Left renal cortex interstitium (tissue), 4 donors: ENCODE measurements at regions not wholly inside any gene's neighbourhood (a gene's known extent, or its start where the extent isn't known, plus 50 kb on each side); places are given as distances from the start of the nearest gene placed in this dataset.
A peak's percentile ranks its signal among the peaks of the same experiment; 100 is the strongest.

ENCODE experiments used
- DNase-seq, 4 donors: peaks; one replicate each; pipeline ENCODE4 v3.0.0-alpha.2; 2013; ENCODE audit warnings: low read depth in 4 of 4, low spot score in 2 of 4, missing footprints in 1 of 4

DNA sequence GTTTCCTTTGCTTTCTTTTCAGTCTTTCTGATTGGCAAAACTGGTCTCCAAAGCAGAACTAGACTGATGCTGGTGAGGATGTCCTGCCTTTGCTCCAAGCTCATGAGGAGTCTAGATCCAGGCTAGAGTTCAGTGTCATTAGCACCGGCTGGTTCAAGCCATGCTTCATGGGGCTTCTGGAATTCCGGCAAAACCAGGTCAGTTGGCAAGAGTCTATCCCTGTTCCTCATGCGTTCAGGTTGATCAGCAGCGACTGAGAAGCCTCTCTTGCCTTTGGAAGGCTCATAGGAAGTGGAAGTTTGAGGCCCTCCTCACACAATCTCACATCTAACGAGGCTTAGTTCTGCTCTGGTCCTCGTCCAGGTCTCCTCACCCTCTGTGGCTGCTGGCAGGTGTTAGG is 194.3 kb downstream of the HS3ST3A1 start:
- no peak for DNase-seq

DNA sequence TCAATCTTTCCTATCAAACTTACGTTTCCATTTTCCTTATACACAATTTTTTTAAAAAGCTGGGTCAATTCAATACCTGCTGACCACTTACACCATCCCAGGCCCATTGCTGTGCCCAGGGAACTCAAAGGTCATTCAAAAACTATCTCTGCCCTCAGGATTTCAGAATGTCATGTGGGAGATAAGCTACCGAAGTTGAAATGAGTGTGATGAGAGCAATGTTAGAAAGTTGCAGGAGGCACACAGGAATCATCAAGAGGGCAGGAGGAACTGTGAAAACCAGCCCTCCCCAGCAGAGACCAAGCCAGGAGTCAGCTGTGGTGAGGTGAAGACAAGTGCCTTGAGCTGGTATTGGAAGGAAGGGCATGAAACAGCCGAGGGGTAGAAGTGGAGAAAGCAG is 195.9 kb downstream of the HS3ST3A1 start:
- DNase-seq: no peak

GRCh38 chr17:13405080-13405479 is 196.6 kb downstream of the HS3ST3A1 start:
- DNase-seq: no peak

DNA sequence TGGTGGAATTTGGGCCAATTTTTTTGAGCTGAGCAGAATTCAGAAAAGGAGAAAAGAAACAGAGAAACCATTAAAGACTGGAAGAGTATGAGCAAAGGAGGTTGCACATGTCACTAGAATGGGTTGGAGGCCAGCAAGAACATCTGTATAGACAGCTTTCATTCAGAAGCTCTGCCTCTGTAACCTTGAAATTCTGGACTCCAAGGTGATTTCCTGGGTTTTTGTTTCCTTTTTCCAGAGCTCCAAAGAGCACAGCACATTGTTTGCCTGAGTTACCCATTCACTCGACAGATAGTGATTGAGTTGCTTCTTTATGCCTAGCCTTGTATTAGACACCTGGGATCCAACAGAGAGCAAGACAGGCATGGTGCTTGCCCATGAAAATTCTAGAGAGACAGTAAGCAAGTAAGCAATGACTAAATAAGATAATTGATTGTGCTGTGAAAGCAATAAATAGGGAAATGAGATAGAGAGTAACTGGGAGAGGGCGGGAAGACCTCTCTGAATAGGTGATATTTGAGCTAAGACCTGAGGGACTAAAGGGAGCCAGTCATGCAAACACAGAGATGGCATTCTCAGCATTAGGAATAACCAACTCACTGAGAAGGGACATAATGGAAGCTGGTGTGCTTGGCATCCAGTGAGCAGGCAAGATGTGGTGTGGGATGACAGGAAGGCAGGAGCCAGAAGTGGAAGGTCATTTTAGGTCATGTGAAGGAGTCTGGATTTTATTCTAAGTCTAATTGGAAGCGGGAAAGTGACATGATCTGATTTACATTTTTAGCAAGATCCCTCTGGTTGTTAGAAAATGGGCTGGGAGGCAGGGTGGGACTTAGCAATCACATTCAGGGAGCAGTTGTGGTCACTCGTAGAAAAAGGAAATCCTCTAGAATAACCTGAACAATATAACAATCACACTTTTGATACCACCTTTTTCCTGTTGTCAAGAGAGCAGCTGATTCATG is 197.5 kb downstream of the HS3ST3A1 start:
- DNase-seq: no peak

- DNase-seq: no peak
Measured at GRCh38 chr17:13400491-13400890, 201.2 kb downstream of the HS3ST3A1 start.

- DNase-seq: no peak
Measured at GRCh38 chr17:13398853-13399252, 202.9 kb downstream of the HS3ST3A1 start.

DNA sequence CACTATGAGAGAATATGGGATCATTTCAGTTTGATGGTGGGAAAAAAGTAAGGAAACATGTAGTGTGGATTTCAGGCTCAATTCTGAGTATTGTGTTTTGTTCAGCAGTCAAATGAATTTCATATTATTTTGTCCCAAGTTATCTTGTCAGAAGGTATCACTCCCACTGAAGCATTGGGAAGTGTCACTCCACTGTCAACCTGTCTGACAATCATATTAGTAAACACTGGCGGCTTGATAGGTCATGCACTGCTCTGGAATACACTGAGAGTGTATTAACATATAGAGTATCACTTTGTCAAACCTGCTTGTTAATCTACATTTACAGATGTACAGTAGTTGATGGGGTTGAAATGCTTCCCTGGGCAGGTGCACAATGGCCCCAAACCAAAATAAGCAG is 203.6 kb downstream of the HS3ST3A1 start:
- no peak for DNase-seq

DNA sequence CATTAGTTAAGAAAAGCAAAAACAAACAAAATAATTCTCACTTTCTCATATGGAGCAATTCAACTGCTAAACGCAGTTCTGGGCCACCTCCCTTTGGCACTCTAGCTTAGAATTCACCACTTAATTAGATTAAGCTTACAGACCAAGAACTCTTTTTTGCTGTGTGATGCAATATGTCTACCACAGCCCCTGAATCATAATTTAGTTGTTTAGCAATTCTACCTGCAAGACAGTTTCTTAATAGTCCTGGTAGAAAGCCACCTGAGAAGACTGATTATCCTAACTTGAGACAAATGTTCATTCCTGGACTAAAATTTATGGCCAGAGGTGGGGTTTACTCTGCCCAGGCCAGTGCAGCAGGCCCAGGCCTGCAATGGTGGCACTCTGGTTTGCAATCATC is 205.9 kb downstream of the HS3ST3A1 start:
- DNase-seq: no peak

DNA sequence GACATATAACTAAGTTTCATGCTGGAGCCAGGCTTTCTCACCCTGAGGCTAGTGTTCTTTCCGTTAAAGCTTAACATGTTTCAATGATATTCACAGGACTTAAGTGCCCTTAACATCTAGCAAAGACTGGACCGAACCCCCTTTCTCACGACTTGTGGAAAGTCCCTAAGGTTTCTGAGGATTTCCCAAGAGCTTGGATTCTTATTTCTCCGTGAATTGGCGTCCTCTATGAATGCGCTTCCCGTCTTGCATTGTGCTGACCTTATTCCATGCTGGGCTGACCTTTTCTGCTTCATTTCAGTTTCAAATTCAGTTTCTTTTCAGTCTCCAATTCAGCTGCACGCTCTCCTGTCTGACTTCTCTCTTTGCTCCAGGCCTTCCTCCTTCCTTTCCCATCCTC is 206.4 kb downstream of the HS3ST3A1 start:
- DNase-seq: no peak

- DNase-seq: no peak
Measured at GRCh38 chr17:13393841-13394710, 207.7 kb downstream of the HS3ST3A1 start.

GRCh38 chr17:13387952-13388351 is 213.8 kb downstream of the HS3ST3A1 start:
- DNase-seq: no peak

DNA sequence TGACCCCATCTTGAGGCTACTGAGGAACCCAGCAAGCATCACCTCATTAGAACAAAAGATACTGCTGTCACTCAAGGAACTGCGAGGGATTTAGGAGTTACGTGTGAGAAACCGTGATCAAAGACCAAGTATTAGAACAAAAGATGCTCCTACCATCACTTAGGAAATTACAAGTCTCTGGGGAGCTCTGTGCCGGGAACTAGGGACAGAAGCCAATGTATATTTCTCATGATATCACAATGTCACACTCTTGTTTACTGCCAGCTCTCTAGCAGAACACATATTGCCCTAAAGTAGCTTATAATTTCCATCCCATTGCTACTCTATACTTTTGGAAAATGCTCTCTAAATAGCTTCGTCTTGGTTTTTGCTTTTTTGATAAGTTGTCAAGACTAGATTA is 214.5 kb downstream of the HS3ST3A1 start:
- no peak for DNase-seq

DNA sequence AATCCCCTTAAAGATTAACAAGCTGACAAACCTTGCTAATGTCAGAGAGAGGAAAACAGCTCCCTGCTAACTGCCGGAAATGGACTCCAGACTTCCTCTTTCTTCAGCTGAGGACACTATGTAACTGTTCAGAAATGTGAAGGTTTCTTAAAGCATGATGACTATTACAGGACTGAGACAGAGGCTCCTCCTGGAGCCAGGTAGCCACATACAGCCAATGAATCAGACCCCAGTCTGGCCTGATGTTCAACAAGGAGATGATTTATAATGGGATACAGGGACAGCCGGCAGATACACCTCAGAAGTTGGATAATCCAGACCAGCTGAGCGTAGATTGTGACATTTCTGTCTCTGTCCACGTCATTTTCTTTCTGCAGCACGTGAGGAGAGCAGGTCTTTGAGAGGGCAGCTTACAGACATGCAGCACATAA is 216.2 kb downstream of the HS3ST3A1 start:
- DNase-seq: no peak

DNA sequence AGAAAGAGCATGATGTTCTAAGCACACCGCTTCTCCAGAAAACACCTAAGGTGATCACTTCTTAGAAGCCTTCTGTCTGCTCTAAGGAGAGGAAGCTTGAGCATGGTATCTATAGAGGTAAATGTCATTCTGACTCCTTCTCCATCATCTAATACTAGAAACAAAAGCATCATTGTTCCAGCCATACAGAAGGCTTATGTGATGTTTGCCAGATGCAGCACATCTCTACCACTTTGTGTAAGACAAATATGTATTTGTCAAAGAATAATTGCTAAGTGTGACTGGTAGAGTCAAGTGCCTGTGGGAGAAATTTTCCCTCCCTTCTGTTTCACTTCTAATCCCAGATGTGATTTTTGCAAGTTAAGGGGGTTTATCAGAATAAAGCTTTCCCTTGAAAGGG is 217.1 kb downstream of the HS3ST3A1 start:
- DNase-seq: no peak

GRCh38 chr17:13378361-13378760 is 223.4 kb downstream of the HS3ST3A1 start:
- no peak for DNase-seq

DNA sequence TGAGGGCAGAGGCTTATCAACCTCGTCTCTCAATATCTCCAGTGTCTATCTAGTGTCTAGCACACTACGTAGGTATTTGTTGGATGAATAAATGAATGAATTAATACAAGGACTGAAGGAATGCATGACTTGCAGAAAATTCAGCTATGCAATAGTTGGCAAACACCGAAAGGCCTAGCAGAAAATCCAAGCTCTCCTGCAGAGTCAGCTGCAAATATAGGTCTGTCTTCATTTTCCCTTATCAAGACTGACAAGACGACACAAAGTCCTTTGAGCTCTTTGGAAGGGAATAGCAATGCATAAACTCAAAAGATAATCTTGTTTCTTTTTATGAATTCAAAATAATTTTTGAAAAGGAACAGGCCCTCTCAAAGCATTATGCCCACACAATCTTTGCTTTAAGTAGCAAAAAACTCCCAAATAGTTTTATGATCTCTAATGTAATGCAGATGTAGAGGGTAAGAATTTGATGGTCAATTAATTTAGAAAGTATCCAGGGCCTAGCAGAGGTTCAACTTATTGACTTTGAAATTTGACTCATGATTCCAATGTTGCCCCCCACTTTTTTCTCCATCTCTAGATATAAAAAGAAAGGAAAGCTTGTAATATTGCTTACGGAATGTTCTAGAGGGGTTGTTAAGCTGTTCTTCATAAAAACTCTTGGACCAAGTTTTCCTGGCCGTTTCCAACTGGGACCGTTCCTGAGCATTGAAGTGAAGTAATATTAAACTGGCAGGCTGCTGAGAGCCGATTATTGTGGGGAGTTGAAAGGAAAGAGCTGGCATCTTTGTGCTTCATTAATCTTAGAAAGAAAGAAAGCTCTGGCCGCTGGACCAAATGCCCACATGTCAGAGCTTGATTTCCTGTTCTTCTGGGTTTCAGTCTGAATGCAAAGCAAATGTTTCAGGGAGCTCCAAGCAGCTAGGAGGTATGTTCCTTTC is 227.3 kb downstream of the HS3ST3A1 start:
- peak in 1 of 4 donors; percentile 24 for DNase-seq

DNA sequence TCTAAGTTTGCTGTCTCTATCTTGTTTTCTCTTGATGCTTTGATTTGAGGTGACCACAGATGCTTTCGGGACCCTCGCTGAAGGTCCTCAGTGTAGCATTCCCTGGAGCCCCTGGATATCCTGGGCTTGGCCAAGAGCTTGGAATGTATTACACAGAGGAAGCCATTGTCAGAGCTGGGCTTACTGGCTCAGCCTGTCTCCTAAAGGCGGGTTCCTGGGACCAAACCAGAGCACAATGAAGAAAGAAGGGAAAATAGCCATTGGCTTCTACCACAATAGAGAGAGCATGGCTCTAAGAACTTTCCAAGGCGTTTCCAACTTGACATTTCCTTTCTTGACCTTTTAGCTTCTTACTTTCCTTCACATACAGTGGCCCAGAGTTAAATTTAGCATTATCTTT is 229.3 kb downstream of the HS3ST3A1 start:
- no peak for DNase-seq

- no peak for DNase-seq
Measured at GRCh38 chr17:13367154-13367553, 234.6 kb downstream of the HS3ST3A1 start.

GRCh38 chr17:13365331-13365730 is 236.4 kb downstream of the HS3ST3A1 start:
- DNase-seq: no peak

- DNase-seq: no peak
Measured at GRCh38 chr17:13363771-13364170, 238.0 kb downstream of the HS3ST3A1 start.
